ENCODE measurements at regions not wholly inside any gene's neighbourhood (a gene's known extent, or its start where the extent isn't known, plus 50 kb on each side); places are given as distances from the start of the nearest gene placed in this dataset.

GRCh38 chr9:26034786-26035185 is 356.5 kb upstream of the TUSC1 start:
- TF ChIP-seq FOSL2 (IDR thresholded peaks at IDR 0.05; ENCODE audit: borderline replicate concordance, low read depth) (no peak), ELF1 (IDR thresholded peaks at IDR 0.05) (no peak), EP300 (IDR thresholded peaks at IDR 0.05; ENCODE audit: borderline replicate concordance in 1 of 2, low read depth in 1 of 2, low read length in 1 of 2) (no peak)

Measured in SK-N-SH (cell line).